Left colon (tissue), 2 donors: ENCODE measurements at regions not wholly inside any gene's neighbourhood (a gene's known extent, or its start where the extent isn't known, plus 50 kb on each side); places are given as distances from the start of the nearest gene placed in this dataset.

Source experiments
- ATAC-seq: fragments of 200-7000 bp; cut with Tn5 transposase; one replicate; pipeline ENCODE4 v1.9.1; 2020; ENCODE audit warnings: mild to moderate bottlenecking, moderate library complexity
- DNase-seq, 2 donors: peaks; one replicate each; pipeline ENCODE4 v3.0.0-alpha.2; 2020
- intact Hi-C, 2 donors: fragments of 100-400 bp; cut with DNase I in 1 of 2; cut with micrococcal nuclease in 1 of 2; formaldehyde crosslinking; loops; one replicate each; pipeline versions ENCODE4 v1.11.2 to v1.14.0; 2022; cut with DNase I, micrococcal nuclease
- donor health status: DM: no; HTN: no; CAD: no.
- donor health status: DM: yes; HTN: yes; CAD: no.

- intact Hi-C loops = no loop called here
- DNase-seq (no peak), ATAC-seq (no peak)
Measured at GRCh38 chr10:130864961-130865818, 446.3 kb downstream of the TCERG1L start.

GRCh38 chr10:130866857-130867256 is 444.7 kb downstream of the TCERG1L start:
- ATAC-seq = no peak

GRCh38 chr10:130867446-130868194 is 443.9 kb downstream of the TCERG1L start:
- ATAC-seq = no peak

More at GRCh38 chr10:130866857-130867256, 444.7 kb downstream of the TCERG1L start:
- intact Hi-C loops = no loop called here
- DNase-seq = no peak

GRCh38 chr10:130869179-130869841 is 442.2 kb downstream of the TCERG1L start:
- intact Hi-C loops = no loop called here
- no peak for ATAC-seq
- no peak for DNase-seq

More at GRCh38 chr10:130867446-130868194, 443.9 kb downstream of the TCERG1L start:
- DNase-seq = no peak
- intact Hi-C loops = no loop called here

GRCh38 chr10:130871406-130871805 is 440.1 kb downstream of the TCERG1L start:
- intact Hi-C loops = no loop called here
- no peak for ATAC-seq
- DNase-seq = no peak

- intact Hi-C loops = no loop called here
- DNase-seq (no peak), ATAC-seq (no peak)
Measured at GRCh38 chr10:130873636-130874035, 437.9 kb downstream of the TCERG1L start.

- ATAC-seq (no peak), DNase-seq (no peak)
- intact Hi-C loops = no loop called here
Measured at GRCh38 chr10:130875116-130875515, 436.4 kb downstream of the TCERG1L start.

GRCh38 chr10:130875897-130876472 is 435.5 kb downstream of the TCERG1L start:
- ATAC-seq (no peak), DNase-seq (no peak)
- intact Hi-C loops = no loop called here

- intact Hi-C loops = no loop called here
- DNase-seq (no peak), ATAC-seq (no peak)
Measured at GRCh38 chr10:130877126-130877525, 434.4 kb downstream of the TCERG1L start.

GRCh38 chr10:130878131-130878530 is 433.4 kb downstream of the TCERG1L start:
- intact Hi-C loops = no loop called here
- DNase-seq (no peak), ATAC-seq (no peak)

- intact Hi-C loops = no loop called here
- no peak for DNase-seq
- no peak for ATAC-seq
Measured at GRCh38 chr10:130882906-130883305, 428.6 kb downstream of the TCERG1L start.

GRCh38 chr10:130884456-130884855 is 427.1 kb downstream of the TCERG1L start:
- intact Hi-C loops = no loop called here
- ATAC-seq (no peak), DNase-seq (no peak)

GRCh38 chr10:130885021-130885655 is 426.4 kb downstream of the TCERG1L start:
- ATAC-seq = no peak
- intact Hi-C loops = no loop called here
- DNase-seq = no peak

GRCh38 chr10:130887170-130887569 is 424.4 kb downstream of the TCERG1L start:
- no peak for DNase-seq
- ATAC-seq = no peak
- intact Hi-C loops = no loop called here

- intact Hi-C loops = no loop called here
- ATAC-seq (no peak), DNase-seq (no peak)
Measured at GRCh38 chr10:130888493-130888892, 423.0 kb downstream of the TCERG1L start.

- ATAC-seq = no peak
Measured at GRCh38 chr10:130889240-130889639, 422.3 kb downstream of the TCERG1L start.

GRCh38 chr10:130889780-130890179 is 421.7 kb downstream of the TCERG1L start:
- intact Hi-C loops = no loop called here
- ATAC-seq (no peak), DNase-seq (no peak)

More at GRCh38 chr10:130889240-130889639, 422.3 kb downstream of the TCERG1L start:
- DNase-seq = no peak
- intact Hi-C loops = no loop called here

- intact Hi-C loops = no loop called here
- ATAC-seq (no peak), DNase-seq (no peak)
Measured at GRCh38 chr10:130891066-130891465, 420.5 kb downstream of the TCERG1L start.

GRCh38 chr10:130894471-130894870 is 417.1 kb downstream of the TCERG1L start:
- DNase-seq (no peak), ATAC-seq (no peak)
- intact Hi-C loops = no loop called here
